Stimulated activated CD4-positive, alpha-beta T cell treated with anti-CD3 and anti-CD28 coated beads, Interleukin-15, amount 100 ng/mL, for 24 hours (primary cell): ENCODE measurements at regions not wholly inside any gene's neighbourhood (a gene's known extent, or its start where the extent isn't known, plus 50 kb on each side); places are given as distances from the start of the nearest gene placed in this dataset.
"Not testable (repeated sequence)": the region's sequence is repeated elsewhere in the genome, so short reads cannot be mapped to it uniquely, and the experiment has no call there.

Experiments used
- DNase-seq: peaks from one replicate; pipeline ENCODE4 v3.0.0-alpha.2; 2020

GRCh38 chr3:139136469-139137202 lies 91.9 kb upstream of the PRR23C start:
- no peak for DNase-seq

- DNase-seq = no peak
Measured at GRCh38 chr3:139140553-139140952, 95.9 kb upstream of the PRR23C start.

GRCh38 chr3:139145980-139146379 lies 101.3 kb upstream of the PRR23C start:
- DNase-seq = not testable (repeated sequence)

GRCh38 chr3:139151530-139151929 lies 106.8 kb upstream of the PRR23C start:
- DNase-seq = no peak

- DNase-seq = not testable (repeated sequence)
Measured at GRCh38 chr3:139153434-139153833, 108.7 kb upstream of the PRR23C start.

- DNase-seq = no peak
Measured at GRCh38 chr3:139157161-139157932, 112.7 kb upstream of the PRR23C start.

- no peak for DNase-seq
Measured at GRCh38 chr3:139159356-139159755, 114.7 kb upstream of the PRR23C start.

GRCh38 chr3:139173372-139174108 lies 128.8 kb upstream of the PRR23C start:
- DNase-seq = no peak

- DNase-seq = no peak
Measured at GRCh38 chr3:139180489-139180888, 135.8 kb upstream of the PRR23C start.

- DNase-seq = no peak
Measured at GRCh38 chr3:139182143-139182542, 137.5 kb upstream of the PRR23C start.

GRCh38 chr3:139182598-139182997 lies 137.9 kb upstream of the PRR23C start:
- no peak for DNase-seq

GRCh38 chr3:139185527-139185926 lies 140.8 kb upstream of the PRR23C start:
- no peak for DNase-seq

GRCh38 chr3:139187154-139187553 lies 142.5 kb upstream of the PRR23C start:
- DNase-seq = no peak

- no peak for DNase-seq
Measured at GRCh38 chr3:139187648-139188047, 143.0 kb upstream of the PRR23C start.

GRCh38 chr3:139189943-139190342 lies 145.3 kb upstream of the PRR23C start:
- no peak for DNase-seq

GRCh38 chr3:139194421-139194820 lies 149.4 kb upstream of the MRPS22 start:
- not testable (repeated sequence) for DNase-seq

- not testable (repeated sequence) for DNase-seq
Measured at GRCh38 chr3:139196146-139196545, 147.7 kb upstream of the MRPS22 start.

- DNase-seq = no peak
Measured at GRCh38 chr3:139197251-139197650, 146.6 kb upstream of the MRPS22 start.

GRCh38 chr3:139198186-139198585 lies 145.6 kb upstream of the MRPS22 start:
- no peak for DNase-seq

- DNase-seq = no peak
Measured at GRCh38 chr3:139198929-139199328, 144.9 kb upstream of the MRPS22 start.

GRCh38 chr3:139199421-139200010 lies 144.3 kb upstream of the MRPS22 start:
- no peak for DNase-seq

- no peak for DNase-seq
Measured at GRCh38 chr3:139201446-139202225, 142.2 kb upstream of the MRPS22 start.
